OCI-LY1 (cell line): ENCODE measurements at regions not wholly inside any gene's neighbourhood (a gene's known extent, or its start where the extent isn't known, plus 50 kb on each side); places are given as distances from the start of the nearest gene placed in this dataset.

ENCODE experiments used
- H2AFZ ChIP-seq: fragments of 200-600 bp; sonication (generic), shearing (Covaris generic); 2 replicates; pipeline ENCODE4 v1.6.0; 2014; ENCODE audit warnings: antibody characterized with exemption, mild to moderate bottlenecking, low read length
- H3F3A ChIP-seq: fragments of 200-600 bp; sonication (generic), shearing (Covaris generic); 2 replicates; pipeline ENCODE4 v1.6.0; 2014; ENCODE audit warnings: mild to moderate bottlenecking, antibody characterized with exemption, low read length, moderate library complexity; ENCODE audit not compliant: insufficient read depth
- H3K27ac ChIP-seq: fragments of 200-600 bp; sonication (generic); 2 replicates; pipeline ENCODE4 v1.5.1; 2014; ENCODE audit warnings: low read length, mixed run types, mild to moderate bottlenecking, low read depth; ENCODE audit not compliant: poor library complexity, severe bottlenecking
- H3K27me3 ChIP-seq: fragments of 200-600 bp; sonication (generic); 2 replicates; pipeline ENCODE4 v1.6.0; 2014; ENCODE audit warnings: antibody characterized with exemption, mild to moderate bottlenecking, low read length, moderate library complexity; ENCODE audit not compliant: insufficient read depth
- H3K36me3 ChIP-seq: fragments of 200-600 bp; sonication (generic); 2 replicates; pipeline ENCODE4 v1.6.1; 2014; ENCODE audit warnings: mild to moderate bottlenecking, antibody characterized with exemption, low read length, moderate library complexity, mixed read lengths; ENCODE audit not compliant: insufficient read depth
- H3K4me1 ChIP-seq: fragments of 200-600 bp; sonication (generic); 2 replicates; pipeline ENCODE4 v1.5.1; 2014; ENCODE audit warnings: mild to moderate bottlenecking, low read length, moderate library complexity; ENCODE audit not compliant: insufficient read depth, severe bottlenecking
- H3K4me2 ChIP-seq: fragments of 200-600 bp; sonication (generic), shearing (Covaris generic); 2 replicates; pipeline ENCODE4 v1.6.1; 2014; ENCODE audit warnings: low read length
- H3K4me3 ChIP-seq: fragments of 200-600 bp; sonication (generic); 2 replicates; pipeline ENCODE4 v1.5.1; 2014; ENCODE audit warnings: low read length, low read depth, mild to moderate bottlenecking, mixed read lengths; ENCODE audit not compliant: poor library complexity, severe bottlenecking
- H3K79me2 ChIP-seq: fragments of 200-600 bp; shearing (Covaris generic); 2 replicates; pipeline ENCODE4 v1.6.1; 2016; ENCODE audit warnings: mixed run types, low read length, mixed read lengths; ENCODE audit not compliant: insufficient read depth
- H3K9ac ChIP-seq: fragments of 200-600 bp; sonication (generic), shearing (Covaris generic); 2 replicates; pipeline ENCODE4 v1.6.1; 2014; ENCODE audit warnings: mild to moderate bottlenecking, low read length, mixed read lengths
- H3K9me2 ChIP-seq: fragments of 200-600 bp; sonication (generic), shearing (Covaris generic); 2 replicates; pipeline ENCODE4 v1.6.1; 2014; ENCODE audit warnings: low read depth, mild to moderate bottlenecking, low read length, mixed read lengths
- H3K9me3 ChIP-seq: fragments of 200-600 bp; shearing (Covaris generic); 2 replicates; pipeline ENCODE4 v1.6.1; 2014; ENCODE audit warnings: low read length, mixed read lengths
- H4K20me1 ChIP-seq: fragments of 200-600 bp; sonication (generic), shearing (Covaris generic); 2 replicates; pipeline ENCODE4 v1.6.0; 2016; ENCODE audit warnings: mild to moderate bottlenecking, low read length; ENCODE audit not compliant: insufficient read depth
- EZH2 ChIP-seq: fragments of 200-600 bp; sonication (generic), shearing (Covaris generic); IDR thresholded peaks from 2 replicates; pipeline ENCODE4 v1.8.0; 2017; ENCODE audit warnings: borderline replicate concordance, mixed run types, mild to moderate bottlenecking, antibody characterized with exemption, low read length, moderate library complexity, mixed read lengths
- TF ChIP-seq, protein P1 (sequence below): fragments of 200-600 bp; sonication (generic), shearing (Covaris generic); IDR thresholded peaks from 2 replicates; pipeline ENCODE4 v1.5.1; 2017; ENCODE audit warnings: mild to moderate bottlenecking, antibody characterized with exemption, low read length, moderate library complexity, mixed read lengths

DNA sequence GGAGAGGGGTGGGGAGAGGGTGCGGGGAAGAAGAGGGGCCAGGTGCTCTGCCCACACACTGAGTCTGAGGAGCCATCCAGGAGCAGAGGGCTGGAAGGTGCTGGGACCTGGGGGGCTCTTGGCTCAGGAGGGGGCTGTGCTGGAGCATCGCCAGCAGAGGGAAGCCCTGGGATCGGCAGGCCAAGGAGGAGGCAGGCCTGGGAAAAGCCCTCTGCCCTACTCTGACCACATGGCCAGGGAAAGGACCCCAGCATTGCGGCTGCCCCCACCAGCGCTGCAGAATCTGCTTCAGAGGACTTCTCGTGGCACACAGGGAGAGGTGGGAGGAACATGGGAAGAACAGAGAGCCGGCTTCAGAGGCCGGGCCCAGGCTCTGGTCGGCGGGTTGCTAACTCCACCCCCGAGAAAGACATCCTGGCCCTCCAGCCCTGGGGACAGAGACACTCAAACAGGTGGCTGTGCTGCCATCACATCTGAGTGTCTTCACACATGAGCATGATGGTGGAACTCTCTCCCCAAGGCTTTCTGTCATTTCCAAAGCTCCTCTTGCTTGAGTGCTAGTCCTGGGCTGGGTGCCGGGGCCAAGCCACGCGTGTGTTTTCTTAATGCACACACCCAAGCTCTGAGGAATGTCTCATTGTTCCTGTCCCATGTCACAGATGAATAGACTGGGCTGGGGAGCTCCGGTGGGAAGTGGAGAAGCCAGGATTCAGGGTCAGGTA, 1378.0 kb downstream of the BRD1 start:
- H3K4me3 ChIP-seq: no peak overlapping the region
- no peaks in the 10 kb centered on the region; the same call in 1 of the 2 replicates for H3K27me3 ChIP-seq
- H3K36me3 ChIP-seq: no peaks in the 10 kb centered on the region
- no peaks in the 10 kb centered on the region for H3F3A ChIP-seq
- no peak overlapping the region for H3K4me2 ChIP-seq
- H2AFZ ChIP-seq: no peak overlapping the region
- no peaks in the 10 kb centered on the region for H3K9me3 ChIP-seq
- H3K27ac ChIP-seq: no peak overlapping the region
- H3K9me2 ChIP-seq: no peaks in the 10 kb centered on the region
- peaks cover 5% of the 10 kb centered on the region for H3K4me1 ChIP-seq
- TF ChIP-seq EZH2: no peak
- TF ChIP-seq, protein P1, sequence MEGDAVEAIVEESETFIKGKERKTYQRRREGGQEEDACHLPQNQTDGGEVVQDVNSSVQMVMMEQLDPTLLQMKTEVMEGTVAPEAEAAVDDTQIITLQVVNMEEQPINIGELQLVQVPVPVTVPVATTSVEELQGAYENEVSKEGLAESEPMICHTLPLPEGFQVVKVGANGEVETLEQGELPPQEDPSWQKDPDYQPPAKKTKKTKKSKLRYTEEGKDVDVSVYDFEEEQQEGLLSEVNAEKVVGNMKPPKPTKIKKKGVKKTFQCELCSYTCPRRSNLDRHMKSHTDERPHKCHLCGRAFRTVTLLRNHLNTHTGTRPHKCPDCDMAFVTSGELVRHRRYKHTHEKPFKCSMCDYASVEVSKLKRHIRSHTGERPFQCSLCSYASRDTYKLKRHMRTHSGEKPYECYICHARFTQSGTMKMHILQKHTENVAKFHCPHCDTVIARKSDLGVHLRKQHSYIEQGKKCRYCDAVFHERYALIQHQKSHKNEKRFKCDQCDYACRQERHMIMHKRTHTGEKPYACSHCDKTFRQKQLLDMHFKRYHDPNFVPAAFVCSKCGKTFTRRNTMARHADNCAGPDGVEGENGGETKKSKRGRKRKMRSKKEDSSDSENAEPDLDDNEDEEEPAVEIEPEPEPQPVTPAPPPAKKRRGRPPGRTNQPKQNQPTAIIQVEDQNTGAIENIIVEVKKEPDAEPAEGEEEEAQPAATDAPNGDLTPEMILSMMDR: no peak
- no peaks in the 10 kb centered on the region for H4K20me1 ChIP-seq
- H3K9ac ChIP-seq: no peak overlapping the region
- H3K79me2 ChIP-seq: no peaks in the 10 kb centered on the region

DNA sequence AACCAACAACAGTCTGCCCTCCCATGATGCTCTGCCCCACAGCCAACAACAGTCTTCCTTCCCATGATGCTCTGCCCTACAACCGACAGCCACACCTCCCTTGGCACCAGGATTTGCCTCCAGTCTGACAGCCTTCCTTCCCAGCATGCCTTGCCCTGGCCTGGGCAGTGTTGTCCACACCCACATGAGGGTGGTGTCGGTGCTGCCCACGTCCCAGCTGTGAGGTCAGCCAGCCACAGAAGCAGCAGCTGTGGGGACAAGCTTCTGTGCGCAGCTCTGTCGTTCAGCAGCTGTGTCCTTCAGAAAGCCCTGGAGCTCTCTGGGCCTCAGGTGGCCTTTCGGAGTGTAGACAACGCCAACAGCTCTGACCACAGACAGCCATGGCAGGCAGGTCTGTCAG, 1378.9 kb downstream of the BRD1 start:
- Histone ChIP-seq H3K27me3 (no peaks in the 10 kb centered on the region; the same call in 1 of the 2 replicates), H3K4me1 (peaks cover 11% of the 10 kb centered on the region), H3F3A (no peaks in the 10 kb centered on the region), H3K4me3 (no peak overlapping the region), H2AFZ (no peak overlapping the region), H3K36me3 (no peaks in the 10 kb centered on the region), H3K27ac (no peak overlapping the region), H3K79me2 (no peaks in the 10 kb centered on the region), H3K9me3 (no peaks in the 10 kb centered on the region), H3K9ac (no peak overlapping the region), H3K9me2 (no peaks in the 10 kb centered on the region), H4K20me1 (no peaks in the 10 kb centered on the region), H3K4me2 (no peak overlapping the region)
- TF ChIP-seq, protein P1: no peak
- TF ChIP-seq EZH2: no peak

DNA sequence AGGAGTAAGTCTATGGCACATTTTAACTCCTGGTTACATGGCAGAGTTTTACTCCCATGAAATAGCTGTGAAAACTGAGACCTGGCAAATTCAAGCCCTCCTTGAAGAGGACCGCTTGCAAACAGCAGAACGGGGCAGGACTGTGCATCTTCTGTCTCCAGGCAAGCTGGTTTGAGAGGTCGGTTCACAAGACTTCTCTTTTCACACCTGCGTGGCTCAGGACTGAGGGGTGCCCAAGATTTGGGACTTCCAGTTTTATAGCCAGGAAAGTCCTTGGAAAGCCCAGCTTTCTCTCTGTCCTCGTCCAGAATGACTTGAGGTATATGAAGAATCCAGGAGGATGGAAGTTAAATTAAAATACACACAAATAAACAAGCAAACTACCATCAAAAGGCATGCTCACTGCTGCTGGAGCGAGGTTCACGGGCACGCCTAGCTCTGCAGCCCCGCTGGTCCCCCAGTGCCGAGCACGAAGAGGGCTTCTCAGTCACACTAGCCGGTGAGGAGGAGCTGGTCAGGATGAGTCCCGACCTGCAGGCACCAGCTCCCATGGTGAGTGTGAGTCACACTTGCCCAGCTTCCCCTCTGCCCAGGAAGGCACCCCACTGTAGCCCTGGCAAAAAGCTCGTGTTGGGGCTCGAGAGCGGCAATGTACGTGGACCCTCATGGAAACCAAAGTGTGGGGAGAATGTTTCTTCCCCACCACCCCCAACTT, 1382.4 kb downstream of the BRD1 start:
- no peak overlapping the region for H3K9ac ChIP-seq
- no peak overlapping the region for H2AFZ ChIP-seq
- no peaks in the 10 kb centered on the region for H3K79me2 ChIP-seq
- no peak overlapping the region for H3K4me2 ChIP-seq
- H3K4me1 ChIP-seq: peaks cover 11% of the 10 kb centered on the region
- H3K36me3 ChIP-seq: no peaks in the 10 kb centered on the region
- H3F3A ChIP-seq: no peaks in the 10 kb centered on the region
- no peak for TF ChIP-seq EZH2
- TF ChIP-seq, protein P1: no peak
- no peak overlapping the region for H3K27ac ChIP-seq
- no peaks in the 10 kb centered on the region for H4K20me1 ChIP-seq
- H3K27me3 ChIP-seq: no peaks in the 10 kb centered on the region; the same call in 1 of the 2 replicates
- no peaks in the 10 kb centered on the region for H3K9me3 ChIP-seq
- H3K4me3 ChIP-seq: no peak overlapping the region
- H3K9me2 ChIP-seq: no peaks in the 10 kb centered on the region
